ENCODE measurements at regions not wholly inside any gene's neighbourhood (a gene's known extent, or its start where the extent isn't known, plus 50 kb on each side); places are given as distances from the start of the nearest gene placed in this dataset.

DNA sequence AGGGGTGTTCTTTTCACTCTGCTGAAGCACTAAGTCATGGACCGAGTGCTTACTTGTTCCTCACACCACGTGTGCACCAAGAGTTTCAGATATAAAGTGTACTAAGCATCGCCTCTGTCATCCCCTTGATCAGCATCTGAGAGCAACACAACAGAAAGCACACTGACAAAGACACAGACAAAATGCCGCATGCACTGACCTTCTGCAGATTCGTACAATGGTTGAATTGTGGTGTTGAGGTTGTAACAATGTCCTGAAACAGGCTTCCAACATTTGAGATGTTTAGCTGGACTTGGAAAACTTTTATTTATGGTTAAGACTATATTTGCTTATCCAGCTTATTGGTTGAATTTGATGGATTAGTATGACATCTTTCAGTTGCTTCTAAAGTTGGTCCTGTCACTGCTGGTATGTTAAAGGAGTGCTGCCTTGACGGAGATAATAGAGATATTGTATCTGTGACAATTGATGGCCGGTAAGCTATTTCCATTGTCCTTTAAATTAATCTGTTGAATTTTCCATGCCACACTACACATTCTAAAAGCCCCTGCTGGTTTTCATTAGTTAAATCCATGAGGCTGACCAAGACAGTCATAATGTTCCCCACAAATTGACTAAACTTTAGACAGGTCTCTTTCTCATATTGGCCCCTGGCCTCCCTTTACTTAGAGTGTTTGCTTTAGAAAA, 99.9 kb downstream of the CBLN2 start:
- no peak overlapping the region for H3K27ac ChIP-seq (ENCODE audit: low read length)
- H3K36me3 ChIP-seq (ENCODE audit: insufficient read depth, low read length): no peaks in the 10 kb centered on the region
- ATAC-seq (ENCODE audit: insufficient read depth, low read depth): no peak
- no peaks in the 10 kb centered on the region for H3K27me3 ChIP-seq (ENCODE audit: insufficient read depth, low read length, poor library complexity)
- no peak overlapping the region for H3K4me3 ChIP-seq (ENCODE audit: low read depth in 1 of 2, low read length in 2 of 2)
- no peaks in the 10 kb centered on the region for H3K9me3 ChIP-seq (ENCODE audit: insufficient read depth, low read length, severe bottlenecking)
- no peaks in the 10 kb centered on the region for H3K79me2 ChIP-seq (ENCODE audit: insufficient read depth, low read length)
- no peak overlapping the region for H2AFZ ChIP-seq (ENCODE audit: low read depth, low read length)
- H3K9ac ChIP-seq (ENCODE audit: low read depth, low read length): no peak overlapping the region
- no peak for TF ChIP-seq EZH2 (IDR thresholded peaks at IDR 0.05; ENCODE audit: borderline replicate concordance, low read depth, low read length, severe bottlenecking)
- TF ChIP-seq, protein P1, sequence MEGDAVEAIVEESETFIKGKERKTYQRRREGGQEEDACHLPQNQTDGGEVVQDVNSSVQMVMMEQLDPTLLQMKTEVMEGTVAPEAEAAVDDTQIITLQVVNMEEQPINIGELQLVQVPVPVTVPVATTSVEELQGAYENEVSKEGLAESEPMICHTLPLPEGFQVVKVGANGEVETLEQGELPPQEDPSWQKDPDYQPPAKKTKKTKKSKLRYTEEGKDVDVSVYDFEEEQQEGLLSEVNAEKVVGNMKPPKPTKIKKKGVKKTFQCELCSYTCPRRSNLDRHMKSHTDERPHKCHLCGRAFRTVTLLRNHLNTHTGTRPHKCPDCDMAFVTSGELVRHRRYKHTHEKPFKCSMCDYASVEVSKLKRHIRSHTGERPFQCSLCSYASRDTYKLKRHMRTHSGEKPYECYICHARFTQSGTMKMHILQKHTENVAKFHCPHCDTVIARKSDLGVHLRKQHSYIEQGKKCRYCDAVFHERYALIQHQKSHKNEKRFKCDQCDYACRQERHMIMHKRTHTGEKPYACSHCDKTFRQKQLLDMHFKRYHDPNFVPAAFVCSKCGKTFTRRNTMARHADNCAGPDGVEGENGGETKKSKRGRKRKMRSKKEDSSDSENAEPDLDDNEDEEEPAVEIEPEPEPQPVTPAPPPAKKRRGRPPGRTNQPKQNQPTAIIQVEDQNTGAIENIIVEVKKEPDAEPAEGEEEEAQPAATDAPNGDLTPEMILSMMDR (IDR thresholded peaks at IDR 0.05; ENCODE audit: borderline replicate concordance, extremely low read depth, low read length, poor library complexity, severe bottlenecking): no peak
- no peaks in the 10 kb centered on the region for H3K4me1 ChIP-seq (ENCODE audit: insufficient read depth, low read length)
- no peak for DNase-seq
- H4K20me1 ChIP-seq (ENCODE audit: insufficient read depth, low read length): no peaks in the 10 kb centered on the region
- H3K4me2 ChIP-seq (ENCODE audit: insufficient read depth, low read length): no peak overlapping the region

DNA sequence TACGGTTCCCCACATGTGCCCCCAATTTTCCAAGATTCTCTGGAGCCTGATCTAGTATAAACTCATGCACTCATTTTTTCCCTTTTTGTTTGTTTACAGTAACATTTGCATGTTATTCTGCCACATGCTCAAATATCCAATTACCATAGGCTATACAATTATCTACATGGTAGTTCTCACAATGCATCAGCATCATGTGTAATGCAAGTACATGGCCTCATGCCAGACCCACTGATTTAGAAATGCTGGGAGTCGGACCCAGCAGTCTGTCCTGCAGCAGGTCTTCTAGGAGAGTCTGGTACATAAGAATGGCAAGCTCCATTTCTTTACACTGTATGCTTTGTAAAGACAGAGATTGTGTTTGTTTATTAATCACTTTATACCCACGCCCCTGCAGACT, 107.7 kb downstream of the CBLN2 start:
- DNase-seq (no peak), ATAC-seq (ENCODE audit: insufficient read depth, low read depth) (no peak)
- H3K79me2 ChIP-seq (ENCODE audit: insufficient read depth, low read length): no peaks in the 10 kb centered on the region
- no peak overlapping the region for H3K27ac ChIP-seq (ENCODE audit: low read length)
- H3K36me3 ChIP-seq (ENCODE audit: insufficient read depth, low read length): no peaks in the 10 kb centered on the region
- H4K20me1 ChIP-seq (ENCODE audit: insufficient read depth, low read length): no peaks in the 10 kb centered on the region
- no peak overlapping the region for H3K4me3 ChIP-seq (ENCODE audit: low read depth in 1 of 2, low read length in 2 of 2)
- H2AFZ ChIP-seq (ENCODE audit: low read depth, low read length): no peak overlapping the region
- no peaks in the 10 kb centered on the region for H3K4me1 ChIP-seq (ENCODE audit: insufficient read depth, low read length)
- no peak overlapping the region for H3K9ac ChIP-seq (ENCODE audit: low read depth, low read length)
- H3K4me2 ChIP-seq (ENCODE audit: insufficient read depth, low read length): no peak overlapping the region
- H3K9me3 ChIP-seq (ENCODE audit: insufficient read depth, low read length, severe bottlenecking): no peaks in the 10 kb centered on the region
- no peak for TF ChIP-seq EZH2 (IDR thresholded peaks at IDR 0.05; ENCODE audit: borderline replicate concordance, low read depth, low read length, severe bottlenecking)
- TF ChIP-seq, protein P1 (IDR thresholded peaks at IDR 0.05; ENCODE audit: borderline replicate concordance, extremely low read depth, low read length, poor library complexity, severe bottlenecking): no peak
- H3K27me3 ChIP-seq (ENCODE audit: insufficient read depth, low read length, poor library complexity): no peaks in the 10 kb centered on the region

DNA sequence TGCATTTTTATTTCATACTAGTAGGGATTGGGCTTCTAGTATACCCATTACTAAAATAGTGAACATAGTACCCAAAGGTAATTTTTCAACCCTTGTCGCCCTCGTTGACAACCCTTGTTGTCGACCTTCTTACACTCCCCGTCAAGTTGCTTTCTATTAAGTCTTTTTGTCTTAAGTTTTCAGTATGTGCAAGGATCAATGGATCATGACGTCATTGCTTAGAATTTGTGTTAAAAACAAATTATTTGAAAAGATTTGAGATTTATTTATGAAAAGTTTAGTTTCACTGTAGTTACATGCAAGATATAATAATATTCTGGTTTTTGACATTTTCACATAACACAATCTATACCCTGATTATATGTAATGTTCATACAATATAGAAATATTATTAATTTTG, 110.4 kb downstream of the CBLN2 start:
- Histone ChIP-seq H2AFZ (ENCODE audit: low read depth, low read length) (no peak overlapping the region), H4K20me1 (ENCODE audit: insufficient read depth, low read length) (no peaks in the 10 kb centered on the region), H3K4me1 (ENCODE audit: insufficient read depth, low read length) (no peaks in the 10 kb centered on the region), H3K9ac (ENCODE audit: low read depth, low read length) (no peak overlapping the region), H3K4me2 (ENCODE audit: insufficient read depth, low read length) (no peak overlapping the region), H3K4me3 (ENCODE audit: low read depth in 1 of 2, low read length in 2 of 2) (no peak overlapping the region), H3K27ac (ENCODE audit: low read length) (no peak overlapping the region), H3K9me3 (ENCODE audit: insufficient read depth, low read length, severe bottlenecking) (no peaks in the 10 kb centered on the region), H3K27me3 (ENCODE audit: insufficient read depth, low read length, poor library complexity) (no peaks in the 10 kb centered on the region), H3K79me2 (ENCODE audit: insufficient read depth, low read length) (no peaks in the 10 kb centered on the region), H3K36me3 (ENCODE audit: insufficient read depth, low read length) (no peaks in the 10 kb centered on the region)
- ATAC-seq (ENCODE audit: insufficient read depth, low read depth): no peak
- no peak for DNase-seq
- TF ChIP-seq, protein P1 (IDR thresholded peaks at IDR 0.05; ENCODE audit: borderline replicate concordance, extremely low read depth, low read length, poor library complexity, severe bottlenecking): no peak
- no peak for TF ChIP-seq EZH2 (IDR thresholded peaks at IDR 0.05; ENCODE audit: borderline replicate concordance, low read depth, low read length, severe bottlenecking)
